Glutamatergic neuron (in vitro differentiated cells): ENCODE measurements at regions not wholly inside any gene's neighbourhood (a gene's known extent, or its start where the extent isn't known, plus 50 kb on each side); places are given as distances from the start of the nearest gene placed in this dataset.

Experiments used
- DNase-seq: peaks from one replicate; pipeline ENCODE4 v3.0.0; 2022
- H3K27ac Mint-ChIP-seq: one replicate; pipeline ENCODE4 v1.8.0; 2020; ENCODE audit warnings: mild to moderate bottlenecking, mixed read lengths, inconsistent platforms; ENCODE audit not compliant: unreplicated experiment
- H3K27me3 Mint-ChIP-seq: one replicate; pipeline ENCODE4 v1.8.0; 2020; ENCODE audit warnings: mild to moderate bottlenecking, moderate library complexity, mixed read lengths, inconsistent platforms; ENCODE audit not compliant: unreplicated experiment
- H3K36me3 Mint-ChIP-seq: one replicate; pipeline ENCODE4 v1.8.0; 2020; ENCODE audit warnings: mild to moderate bottlenecking, mixed read lengths, inconsistent platforms; ENCODE audit not compliant: unreplicated experiment
- H3K4me1 Mint-ChIP-seq: one replicate; pipeline ENCODE4 v1.8.0; 2020; ENCODE audit warnings: mild to moderate bottlenecking, low read depth, mixed read lengths, inconsistent platforms; ENCODE audit not compliant: unreplicated experiment
- H3K4me3 Mint-ChIP-seq: one replicate; pipeline ENCODE4 v1.8.0; 2020; ENCODE audit warnings: mild to moderate bottlenecking, mixed read lengths, inconsistent platforms; ENCODE audit not compliant: unreplicated experiment
- H3K9me3 Mint-ChIP-seq: one replicate; pipeline ENCODE4 v1.8.0; 2020; ENCODE audit warnings: mild to moderate bottlenecking, moderate library complexity, mixed read lengths, inconsistent platforms; ENCODE audit not compliant: unreplicated experiment
- TF ChIP-seq, protein P1 (sequence below): fragments of 200-600 bp; sonication (generic); IDR thresholded peaks from one replicate; pipeline ENCODE4 v1.5.0; 2021; ENCODE audit not compliant: partially characterized antibody, unreplicated experiment

DNA sequence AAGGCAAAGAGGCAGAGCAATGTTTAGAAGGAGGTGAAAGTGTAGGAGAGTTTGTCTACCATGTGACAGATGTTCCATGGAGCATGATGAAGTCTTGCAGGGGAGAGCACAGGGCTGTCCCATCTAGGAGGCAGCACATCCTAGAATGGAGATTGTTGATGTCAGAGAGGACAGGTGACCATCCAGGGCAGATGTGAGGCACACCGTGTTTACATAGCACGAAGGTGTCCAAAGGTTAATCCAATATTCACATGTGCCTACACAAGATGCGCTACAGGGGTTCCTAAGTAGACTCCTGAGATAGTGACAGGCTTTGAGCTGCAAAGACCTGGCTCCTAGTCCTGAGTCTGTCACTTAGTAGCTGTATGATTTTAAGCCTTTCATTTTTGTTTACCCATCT lies 219.3 kb upstream of the SLCO3A1 start:
- H3K27ac Mint-ChIP-seq, result no peak overlapping the region
- H3K9me3 Mint-ChIP-seq, result peaks cover 1% of the 10 kb centered on the region
- TF ChIP-seq, protein P1, sequence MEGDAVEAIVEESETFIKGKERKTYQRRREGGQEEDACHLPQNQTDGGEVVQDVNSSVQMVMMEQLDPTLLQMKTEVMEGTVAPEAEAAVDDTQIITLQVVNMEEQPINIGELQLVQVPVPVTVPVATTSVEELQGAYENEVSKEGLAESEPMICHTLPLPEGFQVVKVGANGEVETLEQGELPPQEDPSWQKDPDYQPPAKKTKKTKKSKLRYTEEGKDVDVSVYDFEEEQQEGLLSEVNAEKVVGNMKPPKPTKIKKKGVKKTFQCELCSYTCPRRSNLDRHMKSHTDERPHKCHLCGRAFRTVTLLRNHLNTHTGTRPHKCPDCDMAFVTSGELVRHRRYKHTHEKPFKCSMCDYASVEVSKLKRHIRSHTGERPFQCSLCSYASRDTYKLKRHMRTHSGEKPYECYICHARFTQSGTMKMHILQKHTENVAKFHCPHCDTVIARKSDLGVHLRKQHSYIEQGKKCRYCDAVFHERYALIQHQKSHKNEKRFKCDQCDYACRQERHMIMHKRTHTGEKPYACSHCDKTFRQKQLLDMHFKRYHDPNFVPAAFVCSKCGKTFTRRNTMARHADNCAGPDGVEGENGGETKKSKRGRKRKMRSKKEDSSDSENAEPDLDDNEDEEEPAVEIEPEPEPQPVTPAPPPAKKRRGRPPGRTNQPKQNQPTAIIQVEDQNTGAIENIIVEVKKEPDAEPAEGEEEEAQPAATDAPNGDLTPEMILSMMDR, result no peak
- H3K36me3 Mint-ChIP-seq, result peaks cover 4% of the 10 kb centered on the region
- DNase-seq, result no peak
- no peaks in the 10 kb centered on the region for H3K27me3 Mint-ChIP-seq
- no peak overlapping the region for H3K4me3 Mint-ChIP-seq
- H3K4me1 Mint-ChIP-seq, result no peaks in the 10 kb centered on the region

DNA sequence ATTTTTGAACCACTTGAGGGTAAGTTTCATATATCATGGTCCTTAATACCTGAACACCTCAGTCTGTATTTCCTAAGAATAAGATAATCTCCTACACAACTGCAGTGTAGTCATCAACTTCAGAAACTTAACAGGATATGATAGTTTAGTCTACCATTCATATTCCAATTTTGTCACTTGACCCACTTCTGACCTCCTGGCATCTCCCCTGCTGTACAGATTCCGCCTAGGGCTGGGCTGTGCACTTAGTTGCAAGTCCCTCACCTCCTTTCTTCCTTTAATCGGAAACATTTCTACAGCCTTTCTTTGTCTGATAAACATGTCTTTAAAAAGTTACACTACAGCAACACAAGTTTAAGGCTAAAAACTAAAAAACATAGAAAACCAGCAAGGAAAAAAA lies 218.4 kb upstream of the SLCO3A1 start:
- Mint-ChIP-seq H3K4me3 (no peak overlapping the region), H3K27me3 (no peaks in the 10 kb centered on the region), H3K9me3 (peaks cover 3% of the 10 kb centered on the region), H3K27ac (no peak overlapping the region), H3K4me1 (no peaks in the 10 kb centered on the region), H3K36me3 (peaks cover 4% of the 10 kb centered on the region)
- DNase-seq, result no peak
- TF ChIP-seq, protein P1, result no peak

- Mint-ChIP-seq H3K27me3 (no peaks in the 10 kb centered on the region), H3K4me1 (no peaks in the 10 kb centered on the region), H3K9me3 (peaks cover 5% of the 10 kb centered on the region), H3K36me3 (peaks cover 4% of the 10 kb centered on the region), H3K27ac (no peak overlapping the region), H3K4me3 (no peak overlapping the region)
- DNase-seq, result no peak
- TF ChIP-seq, protein P1, result no peak
These were observed 217.9 kb upstream of the SLCO3A1 start for GRCh38 chr15:91635641-91636040.

DNA sequence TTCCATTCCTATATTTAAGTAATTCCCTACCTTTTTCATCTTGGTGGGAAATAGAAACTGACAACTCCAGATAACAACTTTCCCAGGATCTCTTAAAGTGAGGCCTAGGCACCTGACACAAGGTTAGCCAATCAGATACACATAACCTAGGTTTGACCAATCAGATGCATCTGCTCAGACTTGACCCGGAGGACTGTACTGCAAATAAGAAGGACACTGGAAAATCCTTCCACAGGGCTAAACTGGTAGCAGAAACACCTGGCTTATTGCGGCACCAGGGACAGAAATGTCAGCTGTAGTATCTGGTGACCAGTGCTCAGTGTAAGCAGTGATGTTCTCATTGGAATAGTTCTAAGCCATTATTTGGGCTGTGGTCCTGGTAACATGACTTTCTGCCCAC lies 204.5 kb upstream of the SLCO3A1 start:
- Mint-ChIP-seq H3K4me3 (no peak overlapping the region), H3K4me1 (no peaks in the 10 kb centered on the region), H3K9me3 (no peaks in the 10 kb centered on the region)

DNA sequence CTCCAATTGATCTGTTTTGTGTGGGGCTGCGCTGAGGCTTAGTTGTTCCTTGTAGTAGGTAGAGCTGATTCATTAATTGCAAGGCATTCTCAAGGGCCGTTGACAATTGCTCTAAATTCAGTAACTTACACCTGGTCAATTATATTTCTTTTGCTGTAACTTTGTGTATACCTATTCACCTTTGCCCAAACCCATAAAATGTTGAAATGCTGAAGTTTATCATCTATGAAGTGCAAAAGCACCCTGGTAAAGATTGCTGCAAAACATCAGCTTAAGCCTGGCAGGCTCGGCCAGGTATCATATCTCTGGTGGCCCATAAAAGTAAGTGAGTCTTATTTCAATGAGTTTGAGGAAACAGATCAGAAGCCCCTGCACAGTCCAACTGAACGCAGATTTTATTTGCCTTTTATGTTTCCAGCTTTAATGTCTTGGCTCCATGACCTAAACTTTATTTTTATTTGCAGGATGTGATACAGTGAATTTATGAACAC lies 203.6 kb upstream of the SLCO3A1 start:
- H3K9me3 Mint-ChIP-seq, result no peaks in the 10 kb centered on the region
- no peaks in the 10 kb centered on the region for H3K4me1 Mint-ChIP-seq
- DNase-seq, result no peak
- no peaks in the 10 kb centered on the region for H3K36me3 Mint-ChIP-seq
- TF ChIP-seq, protein P1, result no peak
- H3K4me3 Mint-ChIP-seq, result no peak overlapping the region
- H3K27ac Mint-ChIP-seq, result no peak overlapping the region
- H3K27me3 Mint-ChIP-seq, result no peaks in the 10 kb centered on the region

More for the DNA sequence above, 204.5 kb upstream of the SLCO3A1 start:
- Mint-ChIP-seq H3K27me3 (no peaks in the 10 kb centered on the region), H3K36me3 (no peaks in the 10 kb centered on the region), H3K27ac (no peak overlapping the region)
- no peak for DNase-seq
- TF ChIP-seq, protein P1, result no peak
